ENCODE measurements at regions not wholly inside any gene's neighbourhood (a gene's known extent, or its start where the extent isn't known, plus 50 kb on each side); places are given as distances from the start of the nearest gene placed in this dataset.

DNA sequence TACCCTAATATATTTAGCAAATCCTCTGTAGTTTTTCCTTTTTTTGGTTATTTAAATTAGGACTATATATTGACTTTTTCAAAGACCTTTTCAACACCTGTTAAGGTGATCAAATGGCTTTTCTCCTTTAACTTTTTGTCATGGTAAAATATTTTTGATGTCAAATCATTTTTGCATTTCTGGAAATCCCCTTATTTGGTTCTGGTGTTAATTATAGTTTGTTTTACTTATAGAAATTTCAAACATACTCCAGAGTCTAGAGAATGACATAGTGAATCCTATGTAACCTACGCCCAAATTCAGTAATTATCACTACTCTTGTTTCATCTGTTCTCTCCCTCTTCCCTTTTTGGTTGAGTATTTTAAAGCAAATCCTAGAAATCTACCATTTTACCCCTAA lies 121.3 kb upstream of the TBL1XR1 start:
- no peak for FAIRE-seq
- no peak overlapping the region for H3K9ac ChIP-seq (replicated peaks in 1 of 4; ENCODE audit: extremely low read depth in 1 of 4, low read depth in 3 of 4, low read length in 3 of 4)
- TF ChIP-seq EP300 (IDR thresholded peaks at IDR 0.05; ENCODE audit: borderline replicate concordance in 1 of 2, low read depth in 2 of 2, low read length in 2 of 2): no peak
- TF ChIP-seq BCL11A (IDR thresholded peaks at IDR 0.05; ENCODE audit: low read depth in 2 of 2, low read length in 2 of 2): no peak
- no peak for TF ChIP-seq TAF7 (optimal IDR thresholded peaks at IDR 0.05; ENCODE audit: borderline replicate concordance, low read depth, low read length)
- no peak for TF ChIP-seq SP2 (IDR thresholded peaks at IDR 0.05; ENCODE audit: low read length)
- no peak for TF ChIP-seq EGR1 (IDR thresholded peaks at IDR 0.05; ENCODE audit: borderline replicate concordance, low read depth, low read length)
- no peak for TF ChIP-seq CEBPB (IDR thresholded peaks at IDR 0.05; ENCODE audit: low read depth, low read length)

More for the DNA sequence above, 121.3 kb upstream of the TBL1XR1 start:
- no peaks in the 10 kb centered on the region for H3K9me3 ChIP-seq (ENCODE audit: insufficient read depth in 2 of 2, low read depth in 1 of 2, low read length in 1 of 2)
- no peak overlapping the region for H3K56ac ChIP-seq (replicated peaks; ENCODE audit: insufficient read length, low read depth, low read length)
- no peak overlapping the region for H3K4me2 ChIP-seq (ENCODE audit: insufficient read depth in 1 of 2, low read depth in 2 of 2, low read length in 2 of 2)
- no peak overlapping the region for H2AK5ac ChIP-seq (ENCODE audit: low read depth, low read length)
- no peak overlapping the region for H3K27ac ChIP-seq (ENCODE audit: low read depth, low read length)
- H4K5ac ChIP-seq (ENCODE audit: insufficient read length, low read depth, low read length): no peak overlapping the region
- H2BK20ac ChIP-seq (ENCODE audit: low read length): no peak overlapping the region
- no peak overlapping the region for H2BK12ac ChIP-seq (ENCODE audit: low read depth, low read length)
- H3K18ac ChIP-seq (ENCODE audit: extremely low read depth, low read length): no peak overlapping the region
- H3K14ac ChIP-seq (ENCODE audit: insufficient read length): no peak overlapping the region
- no peaks in the 10 kb centered on the region for H4K20me1 ChIP-seq (replicated peaks in 1 of 2; ENCODE audit: control insufficient read depth in 1 of 2, insufficient read depth in 2 of 2, low read length in 2 of 2)
- ChIA-PET POLR2A (ENCODE audit: partially characterized antibody) (no interaction called here), CTCF (ENCODE audit: partially characterized antibody) (no interaction called here)
- no peaks in the 10 kb centered on the region for H3K79me1 ChIP-seq (ENCODE audit: low read depth, low read length)
- no peak overlapping the region for H3K4ac ChIP-seq (replicated peaks; ENCODE audit: insufficient read length, low read depth, low read length)
- no peak overlapping the region for H4K8ac ChIP-seq (ENCODE audit: extremely low read depth, insufficient read depth, low read length)
- no peak overlapping the region for H2BK120ac ChIP-seq (replicated peaks; ENCODE audit: low read depth, low read length)
- no peaks in the 10 kb centered on the region for H3K79me2 ChIP-seq (ENCODE audit: control insufficient read depth in 1 of 2, insufficient read depth in 2 of 2, low read length in 2 of 2)
- 93% methylated on average over 1 of the region's 1 CpG; no CpG with 5 or more reads in 1 of the 2 experiments for WGBS, 2 experiments (ENCODE audit: extremely low coverage in 1 of 2, insufficient coverage in 1 of 2, insufficient read length in 1 of 2, insufficient replicate concordance in 2 of 2, low coverage in 1 of 2, low lambda C conversion rate in 2 of 2, missing lambda C conversion rate in 1 of 2)
- no peaks in the 10 kb centered on the region for H3K4me1 ChIP-seq (replicated peaks in 1 of 4; ENCODE audit: control insufficient read depth in 3 of 4, insufficient read depth in 4 of 4, low read length in 3 of 4)
- no peaks in the 10 kb centered on the region for H3K27me3 ChIP-seq (replicated peaks in 1 of 4; ENCODE audit: control insufficient read depth in 3 of 4, extremely low read depth in 1 of 4, insufficient read depth in 3 of 4, low read length in 3 of 4)
- no peak overlapping the region for H2BK15ac ChIP-seq (ENCODE audit: low read length)
- no peaks in the 10 kb centered on the region for H3K36me3 ChIP-seq (ENCODE audit: control insufficient read depth in 2 of 4, insufficient read depth in 4 of 4, low read length in 3 of 4)
- DNase-seq (ENCODE audit: low read depth in 1 of 2, low spot score in 2 of 2): no peak
- no peaks in the 10 kb centered on the region for H3K23me2 ChIP-seq (ENCODE audit: low read depth, low read length)
- H2BK5ac ChIP-seq (ENCODE audit: low read depth, low read length): no peak overlapping the region
- H3K23ac ChIP-seq (ENCODE audit: insufficient read length): no peak overlapping the region
- H3K4me3 ChIP-seq (ENCODE audit: extremely low read depth in 1 of 4, insufficient read depth in 2 of 4, low read depth in 3 of 4, low read length in 4 of 4): no peak overlapping the region
- H4K91ac ChIP-seq (replicated peaks; ENCODE audit: insufficient read length, low read length): no peak overlapping the region
- H2AFZ ChIP-seq (ENCODE audit: low read length): no peak overlapping the region
